GM12892 (cell line): ENCODE measurements at regions not wholly inside any gene's neighbourhood (a gene's known extent, or its start where the extent isn't known, plus 50 kb on each side); places are given as distances from the start of the nearest gene placed in this dataset.

Source experiments
- POLR2A ChIP-seq: IDR thresholded peaks from 2 replicates; pipeline ENCODE4 v1.6.1; 2011; ENCODE audit warnings: low read depth, low read length, control low read depth
- POLR2AphosphoS5 ChIP-seq: IDR thresholded peaks from 2 replicates; pipeline ENCODE4 v1.6.1; 2011; ENCODE audit warnings: low read depth, low read length, control low read depth
- TAF1 ChIP-seq: IDR thresholded peaks from 2 replicates; pipeline ENCODE4 v1.6.1; 2011; ENCODE audit warnings: low read depth, mild to moderate bottlenecking, control low read depth, low read length, borderline replicate concordance

DNA sequence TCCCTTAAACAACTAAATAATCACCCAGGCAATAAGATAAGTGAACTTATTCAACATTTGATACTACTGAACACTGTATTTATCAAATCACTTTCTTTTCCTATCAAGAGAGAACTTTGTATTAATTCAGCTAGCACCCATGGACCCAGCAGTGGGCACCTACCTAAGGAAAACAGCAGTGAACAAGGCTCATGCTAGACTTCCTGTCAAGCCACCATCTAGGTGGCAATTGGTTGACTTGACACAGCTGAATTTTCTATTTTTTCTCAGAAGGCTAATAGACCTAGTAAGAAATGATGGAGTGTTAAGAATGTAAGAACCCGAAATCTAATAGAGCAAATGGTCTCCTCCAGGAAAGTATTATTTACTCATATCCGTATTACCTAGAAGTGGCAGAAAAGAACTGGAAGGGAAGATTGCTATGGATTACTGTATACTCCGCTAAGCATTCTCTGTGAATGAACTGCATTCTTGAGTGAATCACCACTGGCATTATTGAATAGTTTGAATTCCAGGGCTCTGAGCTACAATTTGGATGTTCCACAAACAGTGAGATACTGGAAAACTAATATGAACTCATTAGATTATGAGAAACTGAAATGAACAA is 988.2 kb upstream of the CDH2 start:
- TF ChIP-seq POLR2A (no peak), POLR2AphosphoS5 (no peak), TAF1 (no peak)
